HG02798 (cell line): ENCODE measurements at regions not wholly inside any gene's neighbourhood (a gene's known extent, or its start where the extent isn't known, plus 50 kb on each side); places are given as distances from the start of the nearest gene placed in this dataset.

Experiments
- ATAC-seq: cut with Tn5 transposase; IDR thresholded peaks from one replicate; pipeline ENCODE4 v1.9.1; 2021; ENCODE audit warnings: mild to moderate bottlenecking; ENCODE audit not compliant: unreplicated experiment, poor library complexity

- ATAC-seq: no peak
These were observed 50.7 kb upstream of the FOXB1 start for GRCh38 chr15:59953392-59953883.

GRCh38 chr15:59952960-59953359 is 51.2 kb upstream of the FOXB1 start:
- ATAC-seq: no peak

GRCh38 chr15:59950603-59951388 is 53.3 kb upstream of the FOXB1 start:
- ATAC-seq: no peak

GRCh38 chr15:59948924-59949613 is 55.0 kb upstream of the FOXB1 start:
- no peak for ATAC-seq

- ATAC-seq: no peak
These were observed 58.0 kb upstream of the FOXB1 start for GRCh38 chr15:59946084-59946483.

- no peak for ATAC-seq
These were observed 59.1 kb upstream of the FOXB1 start for GRCh38 chr15:59945036-59945435.

- ATAC-seq: no peak
These were observed 62.5 kb upstream of the FOXB1 start for GRCh38 chr15:59941612-59942011.

- no peak for ATAC-seq
These were observed 63.2 kb upstream of the FOXB1 start for GRCh38 chr15:59940928-59941327.

GRCh38 chr15:59940456-59940855 is 63.7 kb upstream of the FOXB1 start:
- ATAC-seq: no peak

GRCh38 chr15:59936741-59937140 is 67.4 kb upstream of the FOXB1 start:
- no peak for ATAC-seq

GRCh38 chr15:59933607-59934006 is 70.5 kb upstream of the FOXB1 start:
- no peak for ATAC-seq

- ATAC-seq: no peak
These were observed 72.4 kb upstream of the FOXB1 start for GRCh38 chr15:59931646-59932261.

GRCh38 chr15:59924812-59925522 is 79.1 kb upstream of the FOXB1 start:
- no peak for ATAC-seq

- no peak for ATAC-seq
These were observed 80.0 kb upstream of the FOXB1 start for GRCh38 chr15:59924096-59924495.

GRCh38 chr15:59923508-59923907 is 80.6 kb upstream of the FOXB1 start:
- no peak for ATAC-seq

GRCh38 chr15:59918994-59919951 is 84.8 kb upstream of the FOXB1 start:
- ATAC-seq: peak; percentile 84

GRCh38 chr15:59917504-59918157 is 86.5 kb upstream of the FOXB1 start:
- peak; percentile 79 for ATAC-seq

- no peak for ATAC-seq
These were observed 98.1 kb upstream of the FOXB1 start for GRCh38 chr15:59906046-59906445.

GRCh38 chr15:59905176-59905575 is 98.9 kb upstream of the FOXB1 start:
- ATAC-seq: no peak
